HG03354 (cell line): ENCODE measurements at regions not wholly inside any gene's neighbourhood (a gene's known extent, or its start where the extent isn't known, plus 50 kb on each side); places are given as distances from the start of the nearest gene placed in this dataset.
A peak's percentile ranks its signal among the peaks of the same experiment; 100 is the strongest.

ENCODE experiments used
- ATAC-seq: cut with Tn5 transposase; IDR thresholded peaks from one replicate; pipeline ENCODE4 v1.9.1; 2021; ENCODE audit warnings: mild to moderate bottlenecking; ENCODE audit not compliant: unreplicated experiment, poor library complexity, severe bottlenecking

DNA sequence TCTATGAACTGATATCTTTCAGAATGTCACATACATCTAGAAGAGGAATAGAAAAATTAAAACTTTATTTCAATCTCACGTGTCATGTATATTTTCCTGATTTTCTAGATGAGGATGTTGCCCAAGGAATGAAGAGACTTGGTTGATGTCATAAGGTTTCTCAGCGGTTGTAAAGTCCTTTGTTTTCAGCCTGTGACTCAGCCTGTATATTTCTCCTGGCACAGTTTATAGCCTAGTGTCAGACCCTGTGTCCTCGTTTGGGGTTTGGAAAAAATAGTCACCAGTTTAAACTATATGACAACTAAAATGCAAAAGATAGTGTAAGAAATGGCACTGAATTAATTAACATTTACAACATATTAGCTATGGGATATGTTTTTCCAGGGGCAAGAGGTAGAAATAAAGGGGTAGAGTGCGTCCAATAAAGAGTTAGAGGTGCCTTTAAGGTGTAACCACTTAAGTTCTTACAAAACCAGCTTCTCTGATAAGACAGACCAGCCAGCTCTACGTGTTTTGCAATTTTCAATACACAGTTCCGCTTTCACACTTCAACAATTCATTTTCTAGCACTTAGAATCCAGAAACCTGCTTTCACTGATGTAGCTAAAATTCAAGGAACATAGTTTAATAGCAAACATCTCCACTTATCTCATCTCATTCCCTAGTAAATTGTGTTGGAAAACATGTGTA is 1432.6 kb upstream of the TENM4 start:
- ATAC-seq = no peak

DNA sequence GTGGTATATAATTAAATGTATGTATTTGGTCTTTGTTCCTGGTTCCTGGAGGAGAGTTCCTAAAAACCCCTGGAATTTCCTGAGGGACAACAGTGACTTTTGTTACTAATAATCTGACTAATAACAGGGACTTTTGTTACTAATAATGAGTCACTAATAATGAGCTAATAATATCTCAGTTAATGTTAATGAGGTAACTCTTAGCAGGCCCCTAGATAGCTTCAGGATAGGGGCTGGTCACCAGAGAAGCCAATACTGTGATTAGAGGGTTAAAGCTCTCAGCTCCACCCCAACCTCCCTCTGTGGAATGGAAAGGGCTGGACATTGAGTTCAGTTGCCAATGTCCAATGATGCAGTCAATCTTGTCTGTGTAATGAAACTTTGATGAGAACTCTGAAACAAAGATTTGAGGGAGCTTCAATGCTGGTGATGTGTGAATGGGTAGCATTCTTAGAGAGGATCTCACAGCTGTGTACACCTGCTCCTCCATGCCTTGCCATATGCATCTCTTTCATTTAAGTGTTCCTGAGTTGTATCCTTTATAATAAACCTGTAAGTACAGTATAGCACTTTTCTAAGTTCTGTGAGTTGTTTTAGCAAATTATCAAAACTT is 1431.4 kb upstream of the TENM4 start:
- peak; percentile 63 for ATAC-seq

DNA sequence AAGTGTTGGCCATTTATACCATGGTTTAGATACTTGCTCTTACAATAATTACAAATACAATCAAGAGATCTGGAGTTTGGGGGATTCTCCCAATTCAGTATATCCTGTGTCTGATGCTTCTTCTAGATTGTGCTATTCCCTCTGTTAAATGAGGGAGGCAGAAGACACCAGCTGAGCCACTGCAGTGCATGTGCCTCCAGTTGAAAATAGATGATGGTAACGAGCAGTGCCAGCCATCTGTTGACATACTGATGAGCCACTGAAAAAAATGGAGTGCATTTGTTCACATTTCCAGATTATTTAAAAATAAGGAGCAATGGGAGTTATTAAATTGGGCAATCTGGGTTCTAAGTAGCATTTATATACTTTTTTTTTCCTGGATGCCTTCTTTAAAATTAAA is 1428.0 kb upstream of the TENM4 start:
- no peak for ATAC-seq

GRCh38 chr11:80862011-80862410 is 1421.2 kb upstream of the TENM4 start:
- no peak for ATAC-seq

GRCh38 chr11:80861193-80861592 is 1420.4 kb upstream of the TENM4 start:
- ATAC-seq = no peak

GRCh38 chr11:80860632-80861031 is 1419.8 kb upstream of the TENM4 start:
- no peak for ATAC-seq

DNA sequence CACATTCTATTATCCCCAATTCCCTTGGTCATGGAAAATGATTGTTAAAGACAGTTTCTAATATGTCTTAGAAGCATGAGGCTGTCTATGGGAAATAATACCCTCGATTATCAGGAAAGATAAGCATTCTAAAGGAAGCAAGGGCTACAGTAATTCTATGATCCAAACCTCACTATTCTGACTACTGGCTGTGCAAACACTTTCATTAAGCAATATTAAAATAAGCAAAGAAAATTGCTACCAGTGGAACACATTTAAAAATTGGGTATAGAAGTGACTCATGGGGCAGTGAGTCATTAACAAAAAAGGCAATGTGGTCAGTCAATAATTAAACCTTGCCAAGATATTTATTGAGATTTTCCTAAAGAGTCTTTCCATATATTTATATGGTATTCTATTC is 1415.2 kb upstream of the TENM4 start:
- ATAC-seq = peak; percentile 83

DNA sequence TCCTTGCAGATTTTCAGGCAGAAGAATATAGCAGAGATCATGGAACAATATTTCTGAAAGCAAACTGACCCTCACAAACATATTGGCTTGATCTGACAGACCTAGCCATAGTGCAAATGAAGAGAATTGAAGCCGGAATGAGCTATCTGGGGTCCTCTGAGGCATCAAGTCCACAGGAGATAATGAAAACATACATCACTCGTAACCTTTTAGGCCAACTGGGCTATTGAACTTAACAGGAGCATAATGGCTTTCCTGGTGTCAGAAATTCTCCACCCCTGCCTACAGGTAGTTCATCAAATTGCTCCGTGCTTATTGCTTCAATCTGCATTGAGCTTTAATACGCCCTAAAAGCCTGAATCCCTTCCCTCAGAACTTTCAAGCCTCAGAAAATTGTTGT is 1414.6 kb upstream of the TENM4 start:
- no peak for ATAC-seq

DNA sequence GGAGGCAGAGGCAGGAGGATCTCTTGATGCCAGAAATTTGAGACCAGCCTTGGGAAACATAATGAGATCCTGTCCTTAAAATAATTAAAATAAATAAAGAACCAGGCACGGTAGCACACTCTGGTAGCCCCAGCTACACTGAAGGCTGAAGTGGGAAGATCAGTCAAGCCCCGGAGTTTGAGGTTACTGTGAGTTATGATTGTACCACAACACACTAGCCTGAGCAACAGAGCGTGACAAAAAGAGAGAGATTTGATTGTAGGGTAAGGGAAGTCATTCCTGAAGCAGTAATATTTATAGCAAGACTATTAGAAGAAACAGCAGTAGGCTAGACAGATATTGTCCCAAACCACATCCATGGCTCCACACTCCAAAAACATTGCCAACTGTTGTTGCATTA is 1408.4 kb upstream of the TENM4 start:
- ATAC-seq = peak; percentile 55

- peak; percentile 95 for ATAC-seq
These were observed 1406.1 kb upstream of the TENM4 start for GRCh38 chr11:80846979-80847378.

GRCh38 chr11:80846442-80846841 is 1405.6 kb upstream of the TENM4 start:
- ATAC-seq = peak; percentile 1

- no peak for ATAC-seq
These were observed 1403.4 kb upstream of the TENM4 start for GRCh38 chr11:80844110-80844819.

DNA sequence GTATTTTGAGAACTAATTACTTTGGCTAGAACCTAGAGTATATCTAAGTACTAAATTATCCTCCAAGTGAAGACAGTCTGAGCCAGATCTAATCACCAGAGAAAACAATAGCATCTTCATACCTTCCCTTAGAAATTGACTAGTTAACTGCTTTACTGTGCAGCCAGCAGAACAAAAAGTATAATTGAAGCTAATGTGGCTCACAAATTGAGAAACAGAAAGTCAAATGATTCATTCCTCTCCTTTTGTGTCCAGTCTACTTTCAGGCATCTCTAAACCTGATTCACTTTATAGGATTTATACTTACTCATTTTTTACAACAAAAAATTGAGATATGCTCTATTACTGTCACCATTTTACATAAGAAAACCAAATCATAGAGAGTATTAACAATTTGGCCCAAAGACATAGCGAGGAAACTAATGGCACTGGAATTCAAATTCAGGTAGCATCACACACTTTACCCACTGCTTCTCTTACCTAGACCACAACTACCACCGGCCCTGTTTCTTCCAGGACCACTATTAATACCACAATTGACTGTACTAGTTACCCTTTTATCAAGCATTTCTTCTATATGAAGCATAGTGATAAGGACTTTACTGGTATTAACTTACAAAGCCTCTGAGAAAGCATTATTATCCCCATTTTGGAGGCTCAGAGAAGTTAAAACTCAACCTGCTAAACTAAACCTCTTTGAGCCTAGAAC is 1402.6 kb upstream of the TENM4 start:
- ATAC-seq = peak; percentile 48

- no peak for ATAC-seq
These were observed 1401.4 kb upstream of the TENM4 start for GRCh38 chr11:80842246-80842645.

GRCh38 chr11:80841675-80842074 is 1400.8 kb upstream of the TENM4 start:
- ATAC-seq = no peak

- ATAC-seq = peak; percentile 82
These were observed 1397.3 kb upstream of the TENM4 start for GRCh38 chr11:80838153-80838552.

DNA sequence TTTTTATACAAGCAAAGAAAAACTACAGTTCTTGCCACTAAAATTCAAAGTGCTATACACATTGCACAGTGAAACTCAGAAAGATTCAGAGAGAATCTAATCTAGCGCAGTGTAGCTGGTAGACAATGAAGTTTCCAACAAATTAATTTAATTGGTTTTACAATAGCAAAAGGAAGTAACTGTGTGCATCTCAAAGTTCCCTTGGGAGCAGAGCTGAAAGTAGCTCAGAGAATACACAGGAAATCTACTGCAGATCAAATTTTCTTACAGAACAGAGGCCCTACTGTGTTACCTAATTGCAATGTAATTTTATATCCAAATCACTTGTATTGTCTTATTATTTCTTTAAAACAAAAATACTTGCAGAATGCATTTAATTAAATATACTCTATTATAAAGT is 1396.2 kb upstream of the TENM4 start:
- no peak for ATAC-seq

DNA sequence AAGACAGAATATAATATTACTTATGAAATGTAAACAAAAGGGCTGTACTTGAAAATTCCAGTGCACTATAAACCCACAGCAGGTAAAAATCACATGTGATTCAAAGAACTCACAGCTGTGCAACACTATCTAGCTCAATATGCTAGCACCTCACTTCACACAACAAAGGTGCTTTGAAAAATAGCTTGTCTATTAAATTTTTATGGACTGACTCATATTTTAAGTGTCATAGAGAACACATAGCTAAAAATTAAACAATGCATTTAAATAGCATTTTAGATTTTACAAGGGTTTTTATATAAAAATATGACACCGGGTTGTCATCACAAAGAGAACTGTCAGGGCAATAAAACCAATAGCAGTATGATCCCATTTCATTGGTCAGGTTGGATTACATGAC is 1390.5 kb upstream of the TENM4 start:
- ATAC-seq = no peak

GRCh38 chr11:80827781-80828180 is 1387.0 kb upstream of the TENM4 start:
- ATAC-seq = no peak

DNA sequence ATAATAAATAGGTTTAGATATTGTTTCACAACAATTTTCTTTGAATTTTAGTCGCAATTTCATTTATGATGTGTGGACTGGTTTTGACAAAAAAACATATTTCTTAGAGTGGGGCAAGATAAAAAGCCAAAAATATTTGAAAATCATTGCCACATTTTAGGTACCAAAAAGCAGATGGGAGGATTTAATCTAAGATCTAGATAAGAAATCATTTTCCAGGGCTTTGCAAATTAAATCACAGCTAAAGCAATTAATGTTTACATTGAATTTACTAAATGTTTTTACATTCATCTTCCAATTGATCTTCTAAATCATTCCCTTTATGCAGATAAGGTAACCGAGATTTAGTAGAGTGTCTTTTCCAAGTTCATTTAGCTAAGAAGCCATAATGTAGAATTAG is 1386.0 kb upstream of the TENM4 start:
- no peak for ATAC-seq

DNA sequence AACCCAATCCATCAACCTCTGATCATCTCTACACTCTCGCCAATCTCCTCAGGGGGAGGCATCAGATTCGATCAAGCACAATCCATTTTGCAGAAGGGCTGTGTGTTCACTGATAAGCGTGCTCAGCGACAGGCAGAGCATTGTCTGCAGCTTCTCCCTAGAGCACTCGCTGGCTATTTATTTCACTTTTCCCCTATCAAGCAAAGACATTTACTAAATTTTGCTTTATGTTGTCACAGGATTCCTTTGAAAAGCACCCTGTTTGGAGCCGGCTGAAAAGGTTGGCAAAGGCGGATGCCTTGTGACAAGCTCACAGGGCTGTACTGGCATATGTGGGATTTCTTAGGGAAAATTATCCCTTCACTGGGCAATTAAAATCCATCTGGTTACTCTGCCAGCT is 1381.5 kb upstream of the TENM4 start:
- ATAC-seq = no peak
